ENCODE measurements at regions not wholly inside any gene's neighbourhood (a gene's known extent, or its start where the extent isn't known, plus 50 kb on each side); places are given as distances from the start of the nearest gene placed in this dataset.

DNA sequence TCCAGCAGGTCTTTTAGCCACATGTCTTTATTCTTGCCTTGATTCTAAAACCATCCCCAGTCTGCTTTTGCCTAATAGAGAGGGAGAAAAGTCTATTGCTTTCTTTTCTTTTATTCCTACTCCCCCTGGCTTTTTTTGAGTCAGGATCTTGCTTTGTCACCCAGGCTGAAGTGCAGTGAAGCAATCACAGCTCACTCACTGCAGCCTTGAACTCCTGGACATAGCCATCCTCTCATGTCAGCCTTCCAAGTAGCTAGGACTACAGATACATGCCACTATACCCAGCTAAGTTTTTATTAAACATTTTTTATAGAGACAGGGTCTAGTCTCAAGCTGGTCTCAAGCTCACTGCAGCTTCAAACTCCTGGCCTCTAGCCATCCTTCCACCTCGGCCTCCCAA is 72.5 kb upstream of the PAXBP1 start:
- Histone ChIP-seq H3K9me3 (ENCODE audit: control insufficient read depth in 4 of 4, low read length in 3 of 4) (no peaks in the 10 kb centered on the region), H3K27ac (ENCODE audit: low read depth in 1 of 2, low read length in 2 of 2) (no peak overlapping the region), H3K36me3 (ENCODE audit: control insufficient read depth in 4 of 4, insufficient read depth in 3 of 4, low read depth in 1 of 4, low read length in 3 of 4) (no peaks in the 10 kb centered on the region), H3K4me1 (ENCODE audit: control insufficient read depth in 4 of 4, insufficient read depth in 4 of 4, low read length in 3 of 4) (no peaks in the 10 kb centered on the region), H3K27me3 (ENCODE audit: control insufficient read depth in 4 of 4, insufficient read depth in 4 of 4, low read length in 3 of 4) (peaks cover 0 to 7% (median 3%) of the 10 kb centered on the region in 4 donors), H3K4me3 (ENCODE audit: low read depth in 1 of 3, low read length in 3 of 3) (no peak overlapping the region), H3K9ac (ENCODE audit: low read depth in 1 of 2, low read length in 2 of 2) (no peak overlapping the region)
- TF ChIP-seq TAF1 (conservative IDR thresholded peaks at IDR 0.05) (no peak), EGR1 (IDR thresholded peaks at IDR 0.05; ENCODE audit: low read depth in 2 of 2) (no peak), SP1 (IDR thresholded peaks at IDR 0.05) (no peak), HNF4A (conservative IDR thresholded peaks at IDR 0.05) (no peak), GABPA (IDR thresholded peaks at IDR 0.05 in 1 of 2, conservative IDR thresholded peaks at IDR 0.05 in 1 of 2) (no peak)
- no peak for DNase-seq (ENCODE audit: low spot score)
- 81% methylated on average over 1 of the region's 1 CpG for WGBS

DNA sequence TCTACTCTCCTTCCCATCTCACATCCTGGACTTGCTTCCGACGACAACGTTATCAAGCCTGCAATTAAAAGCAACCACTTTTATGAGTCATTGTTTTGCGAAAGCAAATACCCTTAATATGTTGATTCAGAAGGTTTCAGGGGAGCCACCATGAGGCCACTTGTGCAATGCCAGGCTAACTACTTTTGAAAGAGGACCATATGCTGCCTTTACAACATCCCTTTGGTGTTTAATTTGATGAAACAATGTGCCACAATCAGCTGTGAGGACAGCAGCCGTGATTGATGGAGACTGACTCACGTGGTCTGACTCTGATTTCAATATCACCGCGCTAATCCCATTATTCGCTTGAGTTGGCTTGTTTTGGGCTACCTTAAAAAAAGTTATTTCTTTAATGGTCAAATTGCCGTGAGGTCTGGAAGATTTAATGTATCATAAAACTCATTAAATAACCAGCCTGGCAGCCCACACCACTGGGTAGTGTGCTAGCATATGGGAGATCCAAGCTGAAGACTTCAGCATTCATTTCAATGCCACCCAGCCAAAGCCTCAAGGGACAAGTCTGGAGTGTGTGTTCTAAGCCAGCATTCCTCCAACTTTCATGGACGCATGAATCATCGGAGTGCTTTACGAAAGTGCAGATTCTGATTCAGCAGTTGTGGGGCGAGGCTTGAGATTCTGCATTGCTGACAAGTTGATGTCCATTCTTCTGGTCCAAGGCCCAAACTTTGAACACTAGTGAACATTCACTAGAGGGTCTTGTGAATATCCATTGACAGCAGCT is 73.3 kb upstream of the PAXBP1 start:
- Histone ChIP-seq H3K9ac (ENCODE audit: low read depth in 1 of 2, low read length in 2 of 2) (no peak overlapping the region), H3K27ac (ENCODE audit: low read depth in 1 of 2, low read length in 2 of 2) (no peak overlapping the region), H3K36me3 (ENCODE audit: control insufficient read depth in 4 of 4, insufficient read depth in 3 of 4, low read depth in 1 of 4, low read length in 3 of 4) (no peaks in the 10 kb centered on the region), H3K4me1 (ENCODE audit: control insufficient read depth in 4 of 4, insufficient read depth in 4 of 4, low read length in 3 of 4) (no peaks in the 10 kb centered on the region), H3K27me3 (ENCODE audit: control insufficient read depth in 4 of 4, insufficient read depth in 4 of 4, low read length in 3 of 4) (peaks cover 0 to 7% (median 3%) of the 10 kb centered on the region in 4 donors), H3K4me3 (ENCODE audit: low read depth in 1 of 3, low read length in 3 of 3) (no peak overlapping the region), H3K9me3 (ENCODE audit: control insufficient read depth in 4 of 4, low read length in 3 of 4) (no peaks in the 10 kb centered on the region)
- no peak for DNase-seq (ENCODE audit: low spot score)
- WGBS = 80% methylated on average over 14 of the region's 14 CpGs
- no peak for TF ChIP-seq RXRA (IDR thresholded peaks at IDR 0.05)
- no peak for TF ChIP-seq JUND (IDR thresholded peaks at IDR 0.05)
- TF ChIP-seq MAX (IDR thresholded peaks at IDR 0.05) = no peak
- no peak for TF ChIP-seq TAF1 (conservative IDR thresholded peaks at IDR 0.05)

GRCh38 chr21:32858628-32859027 is 87.1 kb upstream of the PAXBP1 start:
- Histone ChIP-seq H3K36me3 (ENCODE audit: control insufficient read depth in 4 of 4, insufficient read depth in 3 of 4, low read depth in 1 of 4, low read length in 3 of 4) (no peaks in the 10 kb centered on the region), H3K9me3 (ENCODE audit: control insufficient read depth in 4 of 4, low read length in 3 of 4) (peaks cover 0 to 1% (median 0%) of the 10 kb centered on the region in 4 donors), H3K27ac (ENCODE audit: low read depth in 1 of 2, low read length in 2 of 2) (no peak overlapping the region), H3K9ac (ENCODE audit: low read depth in 1 of 2, low read length in 2 of 2) (no peak overlapping the region), H3K27me3 (ENCODE audit: control insufficient read depth in 4 of 4, insufficient read depth in 4 of 4, low read length in 3 of 4) (peaks cover 0 to 4% (median 0%) of the 10 kb centered on the region in 4 donors), H3K4me3 (ENCODE audit: low read depth in 1 of 3, low read length in 3 of 3) (no peak overlapping the region), H3K4me1 (ENCODE audit: control insufficient read depth in 4 of 4, insufficient read depth in 4 of 4, low read length in 3 of 4) (no peaks in the 10 kb centered on the region)
- DNase-seq (ENCODE audit: low spot score) = no peak
- 83% methylated on average over 4 of the region's 4 CpGs for WGBS
- no peak for TF ChIP-seq JUND (IDR thresholded peaks at IDR 0.05)
- no peak for TF ChIP-seq NR2F2 (IDR thresholded peaks at IDR 0.05)
- no peak for TF ChIP-seq GABPA (IDR thresholded peaks at IDR 0.05 in 1 of 2, conservative IDR thresholded peaks at IDR 0.05 in 1 of 2)
- TF ChIP-seq, protein P1, sequence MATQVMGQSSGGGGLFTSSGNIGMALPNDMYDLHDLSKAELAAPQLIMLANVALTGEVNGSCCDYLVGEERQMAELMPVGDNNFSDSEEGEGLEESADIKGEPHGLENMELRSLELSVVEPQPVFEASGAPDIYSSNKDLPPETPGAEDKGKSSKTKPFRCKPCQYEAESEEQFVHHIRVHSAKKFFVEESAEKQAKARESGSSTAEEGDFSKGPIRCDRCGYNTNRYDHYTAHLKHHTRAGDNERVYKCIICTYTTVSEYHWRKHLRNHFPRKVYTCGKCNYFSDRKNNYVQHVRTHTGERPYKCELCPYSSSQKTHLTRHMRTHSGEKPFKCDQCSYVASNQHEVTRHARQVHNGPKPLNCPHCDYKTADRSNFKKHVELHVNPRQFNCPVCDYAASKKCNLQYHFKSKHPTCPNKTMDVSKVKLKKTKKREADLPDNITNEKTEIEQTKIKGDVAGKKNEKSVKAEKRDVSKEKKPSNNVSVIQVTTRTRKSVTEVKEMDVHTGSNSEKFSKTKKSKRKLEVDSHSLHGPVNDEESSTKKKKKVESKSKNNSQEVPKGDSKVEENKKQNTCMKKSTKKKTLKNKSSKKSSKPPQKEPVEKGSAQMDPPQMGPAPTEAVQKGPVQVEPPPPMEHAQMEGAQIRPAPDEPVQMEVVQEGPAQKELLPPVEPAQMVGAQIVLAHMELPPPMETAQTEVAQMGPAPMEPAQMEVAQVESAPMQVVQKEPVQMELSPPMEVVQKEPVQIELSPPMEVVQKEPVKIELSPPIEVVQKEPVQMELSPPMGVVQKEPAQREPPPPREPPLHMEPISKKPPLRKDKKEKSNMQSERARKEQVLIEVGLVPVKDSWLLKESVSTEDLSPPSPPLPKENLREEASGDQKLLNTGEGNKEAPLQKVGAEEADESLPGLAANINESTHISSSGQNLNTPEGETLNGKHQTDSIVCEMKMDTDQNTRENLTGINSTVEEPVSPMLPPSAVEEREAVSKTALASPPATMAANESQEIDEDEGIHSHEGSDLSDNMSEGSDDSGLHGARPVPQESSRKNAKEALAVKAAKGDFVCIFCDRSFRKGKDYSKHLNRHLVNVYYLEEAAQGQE (IDR thresholded peaks at IDR 0.05) = no peak
- TF ChIP-seq HNF4G (IDR thresholded peaks at IDR 0.05) = no peak
- TF ChIP-seq HNF4A (conservative IDR thresholded peaks at IDR 0.05) = no peak
- no peak for TF ChIP-seq YY1 (IDR thresholded peaks at IDR 0.05)
- no peak for TF ChIP-seq SP1 (IDR thresholded peaks at IDR 0.05)
- no peak for TF ChIP-seq FOXA1 (IDR thresholded peaks at IDR 0.05)
- TF ChIP-seq, protein P2, sequence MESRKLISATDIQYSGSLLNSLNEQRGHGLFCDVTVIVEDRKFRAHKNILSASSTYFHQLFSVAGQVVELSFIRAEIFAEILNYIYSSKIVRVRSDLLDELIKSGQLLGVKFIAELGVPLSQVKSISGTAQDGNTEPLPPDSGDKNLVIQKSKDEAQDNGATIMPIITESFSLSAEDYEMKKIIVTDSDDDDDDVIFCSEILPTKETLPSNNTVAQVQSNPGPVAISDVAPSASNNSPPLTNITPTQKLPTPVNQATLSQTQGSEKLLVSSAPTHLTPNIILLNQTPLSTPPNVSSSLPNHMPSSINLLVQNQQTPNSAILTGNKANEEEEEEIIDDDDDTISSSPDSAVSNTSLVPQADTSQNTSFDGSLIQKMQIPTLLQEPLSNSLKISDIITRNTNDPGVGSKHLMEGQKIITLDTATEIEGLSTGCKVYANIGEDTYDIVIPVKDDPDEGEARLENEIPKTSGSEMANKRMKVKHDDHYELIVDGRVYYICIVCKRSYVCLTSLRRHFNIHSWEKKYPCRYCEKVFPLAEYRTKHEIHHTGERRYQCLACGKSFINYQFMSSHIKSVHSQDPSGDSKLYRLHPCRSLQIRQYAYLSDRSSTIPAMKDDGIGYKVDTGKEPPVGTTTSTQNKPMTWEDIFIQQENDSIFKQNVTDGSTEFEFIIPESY (IDR thresholded peaks at IDR 0.05) = no peak
- no peak for TF ChIP-seq RXRA (IDR thresholded peaks at IDR 0.05)
- no peak for TF ChIP-seq RAD21 (IDR thresholded peaks at IDR 0.05)
- no peak for TF ChIP-seq MAX (IDR thresholded peaks at IDR 0.05)
- no peak for TF ChIP-seq TAF1 (conservative IDR thresholded peaks at IDR 0.05)
- no peak for TF ChIP-seq FOXA2 (IDR thresholded peaks at IDR 0.05)
- no peak for TF ChIP-seq CTCF (IDR thresholded peaks at IDR 0.05; ENCODE audit: low read depth, low read length, missing input control)
- TF ChIP-seq ATF3 (IDR thresholded peaks at IDR 0.05) = no peak
- TF ChIP-seq EGR1 (IDR thresholded peaks at IDR 0.05; ENCODE audit: low read depth in 2 of 2) = no peak
